ENCODE measurements at regions not wholly inside any gene's neighbourhood (a gene's known extent, or its start where the extent isn't known, plus 50 kb on each side); places are given as distances from the start of the nearest gene placed in this dataset.
A peak's percentile ranks its signal among the peaks of the same experiment; 100 is the strongest.

DNA sequence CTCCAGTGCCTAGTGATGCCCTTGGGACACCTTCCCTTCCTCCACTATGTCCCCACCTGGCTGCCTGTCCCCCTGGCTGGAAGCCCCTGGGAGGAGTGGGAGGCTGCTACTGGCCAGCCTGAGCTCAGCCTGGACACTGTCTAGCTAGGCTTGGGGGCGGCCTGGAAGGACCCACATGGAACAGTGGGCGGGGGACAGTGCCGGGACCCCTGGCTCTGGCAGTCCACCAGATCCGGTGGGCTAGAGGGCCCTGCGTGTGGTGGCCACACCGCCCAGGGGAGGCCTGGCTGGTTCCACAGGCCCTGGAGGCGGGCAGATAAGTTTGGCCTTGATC, 388.0 kb upstream of the TNRC6C start:
- no peak for FAIRE-seq
- Histone ChIP-seq H3K4me2 (ENCODE audit: low read depth, low read length) (no peak overlapping the region), H3K27me3 (ENCODE audit: control insufficient read depth in 1 of 2, insufficient read depth in 2 of 2, low read length in 2 of 2) (peaks cover 16 to 87% of the 10 kb centered on the region in 2 experiments; a peak in 4 of 5 replicates), H3K27ac (ENCODE audit: extremely low read length, insufficient read depth, low read length) (no peak overlapping the region), H3K4me3 (replicated peaks in 1 of 3; ENCODE audit: insufficient read depth in 1 of 3, low read depth in 2 of 3, low read length in 3 of 3) (no peak overlapping the region), H3K9ac (ENCODE audit: insufficient read depth, low read depth, low read length) (no peak overlapping the region), H3K4me1 (ENCODE audit: insufficient read depth, low read length) (no peaks in the 10 kb centered on the region), H3K79me2 (ENCODE audit: insufficient read depth, low read length) (no peaks in the 10 kb centered on the region), H2AFZ (ENCODE audit: low read length) (no peak overlapping the region), H3K9me3 (ENCODE audit: low read length) (no peaks in the 10 kb centered on the region), H3K36me3 (replicated peaks in 1 of 2; ENCODE audit: control insufficient read depth in 1 of 2, insufficient read depth in 2 of 2, low read length in 2 of 2) (no peaks in the 10 kb centered on the region), H4K20me1 (ENCODE audit: insufficient read depth, low read length) (0 out of 2 replicates have a peak, but pooled peaks cover 2% of the 10 kb centered on the region)
- ChIA-PET POLR2A (no interaction called here), CTCF (ENCODE audit: low intra/inter-chr PET ratio, low total read pairs) (no interaction called here)
- in situ Hi-C loops (cut with HindIII; ENCODE audit: extremely low pct_ligation_motif_present, low pct_unique_long_range_greater_than_20kb), result no loop called here
- intact Hi-C loops (cut with micrococcal nuclease; ENCODE audit: unreplicated experiment), result no loop called here
- no peak for DNase-seq (ENCODE audit: low spot score)
- no peak for TF ChIP-seq SMARCC2 (IDR thresholded peaks at IDR 0.05)
- no peak for TF ChIP-seq MIXL1 (CRISPR knock-in tag; IDR thresholded peaks at IDR 0.05)
- no peak for TF ChIP-seq ZNF598 (CRISPR knock-in tag; IDR thresholded peaks at IDR 0.05; ENCODE audit: borderline replicate concordance)
- TF ChIP-seq, protein P1, sequence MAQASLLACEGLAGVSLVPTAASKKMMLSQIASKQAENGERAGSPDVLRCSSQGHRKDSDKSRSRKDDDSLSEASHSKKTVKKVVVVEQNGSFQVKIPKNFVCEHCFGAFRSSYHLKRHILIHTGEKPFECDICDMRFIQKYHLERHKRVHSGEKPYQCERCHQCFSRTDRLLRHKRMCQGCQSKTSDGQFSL (CRISPR knock-in tag; IDR thresholded peaks at IDR 0.05), result no peak
- TF ChIP-seq ZNF619 (CRISPR knock-in tag; IDR thresholded peaks at IDR 0.05), result no peak
- no peak for TF ChIP-seq KDM3A (CRISPR knock-in tag; IDR thresholded peaks at IDR 0.05; ENCODE audit: low read depth)
- TF ChIP-seq ZSCAN30 (CRISPR knock-in tag; IDR thresholded peaks at IDR 0.05), result no peak
- no peak for TF ChIP-seq ZFP36L2 (CRISPR knock-in tag; IDR thresholded peaks at IDR 0.05)
- TF ChIP-seq BCL6 (CRISPR knock-in tag; IDR thresholded peaks at IDR 0.05), result no peak
- TF ChIP-seq BRCA1 (CRISPR knock-in tag; IDR thresholded peaks at IDR 0.05), result no peak
- no peak for TF ChIP-seq IRF2 (CRISPR knock-in tag; IDR thresholded peaks at IDR 0.05)
- TF ChIP-seq, protein P2, sequence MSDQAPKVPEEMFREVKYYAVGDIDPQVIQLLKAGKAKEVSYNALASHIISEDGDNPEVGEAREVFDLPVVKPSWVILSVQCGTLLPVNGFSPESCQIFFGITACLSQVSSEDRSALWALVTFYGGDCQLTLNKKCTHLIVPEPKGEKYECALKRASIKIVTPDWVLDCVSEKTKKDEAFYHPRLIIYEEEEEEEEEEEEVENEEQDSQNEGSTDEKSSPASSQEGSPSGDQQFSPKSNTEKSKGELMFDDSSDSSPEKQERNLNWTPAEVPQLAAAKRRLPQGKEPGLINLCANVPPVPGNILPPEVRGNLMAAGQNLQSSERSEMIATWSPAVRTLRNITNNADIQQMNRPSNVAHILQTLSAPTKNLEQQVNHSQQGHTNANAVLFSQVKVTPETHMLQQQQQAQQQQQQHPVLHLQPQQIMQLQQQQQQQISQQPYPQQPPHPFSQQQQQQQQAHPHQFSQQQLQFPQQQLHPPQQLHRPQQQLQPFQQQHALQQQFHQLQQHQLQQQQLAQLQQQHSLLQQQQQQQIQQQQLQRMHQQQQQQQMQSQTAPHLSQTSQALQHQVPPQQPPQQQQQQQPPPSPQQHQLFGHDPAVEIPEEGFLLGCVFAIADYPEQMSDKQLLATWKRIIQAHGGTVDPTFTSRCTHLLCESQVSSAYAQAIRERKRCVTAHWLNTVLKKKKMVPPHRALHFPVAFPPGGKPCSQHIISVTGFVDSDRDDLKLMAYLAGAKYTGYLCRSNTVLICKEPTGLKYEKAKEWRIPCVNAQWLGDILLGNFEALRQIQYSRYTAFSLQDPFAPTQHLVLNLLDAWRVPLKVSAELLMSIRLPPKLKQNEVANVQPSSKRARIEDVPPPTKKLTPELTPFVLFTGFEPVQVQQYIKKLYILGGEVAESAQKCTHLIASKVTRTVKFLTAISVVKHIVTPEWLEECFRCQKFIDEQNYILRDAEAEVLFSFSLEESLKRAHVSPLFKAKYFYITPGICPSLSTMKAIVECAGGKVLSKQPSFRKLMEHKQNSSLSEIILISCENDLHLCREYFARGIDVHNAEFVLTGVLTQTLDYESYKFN (CRISPR knock-in tag; conservative IDR thresholded peaks at IDR 0.05), result no peak
- no peak for TF ChIP-seq TGIF2 (CRISPR knock-in tag; IDR thresholded peaks at IDR 0.05)
- no peak for TF ChIP-seq EZH2 (conservative IDR thresholded peaks at IDR 0.05; ENCODE audit: low read depth, low read length)
- TF ChIP-seq, protein P3, sequence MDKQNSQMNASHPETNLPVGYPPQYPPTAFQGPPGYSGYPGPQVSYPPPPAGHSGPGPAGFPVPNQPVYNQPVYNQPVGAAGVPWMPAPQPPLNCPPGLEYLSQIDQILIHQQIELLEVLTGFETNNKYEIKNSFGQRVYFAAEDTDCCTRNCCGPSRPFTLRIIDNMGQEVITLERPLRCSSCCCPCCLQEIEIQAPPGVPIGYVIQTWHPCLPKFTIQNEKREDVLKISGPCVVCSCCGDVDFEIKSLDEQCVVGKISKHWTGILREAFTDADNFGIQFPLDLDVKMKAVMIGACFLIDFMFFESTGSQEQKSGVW (CRISPR knock-in tag; IDR thresholded peaks at IDR 0.05; ENCODE audit: borderline replicate concordance), result no peak
- no TSS peak for BruUV-seq (replicated peaks)
- 0% methylated on average over 2 of the region's 7 CpGs for WGBS (ENCODE audit: low lambda C conversion rate)
- peak; percentile 32; the same call in 2 of the 3 replicates for ATAC-seq

Data from HepG2 (cell line).